Thymus (tissue), 11 donors: ENCODE measurements at regions not wholly inside any gene's neighbourhood (a gene's known extent, or its start where the extent isn't known, plus 50 kb on each side); places are given as distances from the start of the nearest gene placed in this dataset.
A peak's percentile ranks its signal among the peaks of the same experiment; 100 is the strongest.

ENCODE experiments used
- DNase-seq, 9 donors: peaks; one replicate each; pipeline ENCODE4 v3.0.0-alpha.2; 2013; ENCODE audit warnings: low spot score in 9 of 9, low read depth in 6 of 9, missing footprints in 1 of 9
- H3K27ac ChIP-seq, 2 donors: one replicate each; pipeline ENCODE4 v1.5.1; 2013; ENCODE audit warnings: control low read depth in 1 of 2, low read depth in 1 of 2, low read length in 1 of 2, mild to moderate bottlenecking in 1 of 2, moderate library complexity in 1 of 2
- H3K27me3 ChIP-seq, 2 donors: one replicate each; pipeline ENCODE4 v1.5.1; 2013; ENCODE audit warnings: low read length in 1 of 2; ENCODE audit not compliant: control insufficient read depth in 2 of 2, insufficient read depth in 1 of 2
- H3K36me3 ChIP-seq, 2 donors: one replicate each; pipeline ENCODE4 v1.5.1; 2013; ENCODE audit warnings: low read length in 1 of 2, mild to moderate bottlenecking in 1 of 2, moderate library complexity in 1 of 2; ENCODE audit not compliant: control insufficient read depth in 2 of 2, insufficient read depth in 2 of 2
- H3K4me1 ChIP-seq, 2 donors: one replicate each; pipeline ENCODE4 v1.5.1; 2013; ENCODE audit warnings: low read length in 2 of 2; ENCODE audit not compliant: control insufficient read depth in 2 of 2, insufficient read depth in 2 of 2
- H3K4me3 ChIP-seq, 2 donors: one replicate each; pipeline ENCODE4 v1.5.1; 2013; ENCODE audit warnings: low read length in 2 of 2, control low read depth in 1 of 2, mild to moderate bottlenecking in 1 of 2
- H3K9me3 ChIP-seq, 2 donors: one replicate each; pipeline ENCODE4 v1.5.1; 2013; ENCODE audit warnings: low read length in 1 of 2, mild to moderate bottlenecking in 1 of 2; ENCODE audit not compliant: control insufficient read depth in 2 of 2, insufficient read depth in 1 of 2
- WGBS: extraction: QIAGEN DNeasy Blood & Tissue Kit; methylation state at CpG from one replicate; pipeline ENCODE4 v1.1.7; 2013; 5-methylcytosine and 5-hydroxymethylcytosine counted together
- donor health status: healthy.

GRCh38 chr13:97866346-97866745, 87.1 kb upstream of the IPO5 start:
- no peak for DNase-seq
- 93% methylated on average over 4 of the region's 4 CpGs for WGBS

GRCh38 chr13:97866751-97867150, 86.7 kb upstream of the IPO5 start:
- Histone ChIP-seq H3K9me3 (no peaks in the 10 kb centered on the region), H3K4me3 (no peak overlapping the region), H3K4me1 (no peaks in the 10 kb centered on the region), H3K36me3 (no peaks in the 10 kb centered on the region), H3K27me3 (no peaks in the 10 kb centered on the region), H3K27ac (peak overlapping the region in 1 of 2 donors; percentile 7)
- no peak for DNase-seq
- 82% methylated on average over 3 of the region's 3 CpGs for WGBS

More at GRCh38 chr13:97866346-97866745, 87.1 kb upstream of the IPO5 start:
- no peaks in the 10 kb centered on the region for H3K4me1 ChIP-seq
- H3K4me3 ChIP-seq = no peak overlapping the region
- H3K36me3 ChIP-seq = no peaks in the 10 kb centered on the region
- H3K9me3 ChIP-seq = no peaks in the 10 kb centered on the region
- H3K27ac ChIP-seq = peak overlapping the region in 1 of 2 donors; percentile 7
- no peaks in the 10 kb centered on the region for H3K27me3 ChIP-seq

- DNase-seq = no peak
- Histone ChIP-seq H3K4me3 (no peak overlapping the region), H3K36me3 (no peaks in the 10 kb centered on the region), H3K27ac (no peak overlapping the region), H3K9me3 (no peaks in the 10 kb centered on the region), H3K27me3 (no peaks in the 10 kb centered on the region), H3K4me1 (no peaks in the 10 kb centered on the region)
- 95% methylated on average over 1 of the region's 1 CpG for WGBS
Measured at GRCh38 chr13:97873398-97873797, 80.1 kb upstream of the IPO5 start.

GRCh38 chr13:97875218-97875617, 78.3 kb upstream of the IPO5 start:
- H3K36me3 ChIP-seq = no peaks in the 10 kb centered on the region
- 85% methylated on average over 9 of the region's 9 CpGs for WGBS
- H3K27ac ChIP-seq = no peak overlapping the region
- H3K9me3 ChIP-seq = no peaks in the 10 kb centered on the region
- DNase-seq = no peak
- H3K27me3 ChIP-seq = no peaks in the 10 kb centered on the region
- H3K4me1 ChIP-seq = no peaks in the 10 kb centered on the region
- H3K4me3 ChIP-seq = no peak overlapping the region

- Histone ChIP-seq H3K36me3 (no peaks in the 10 kb centered on the region), H3K4me1 (no peaks in the 10 kb centered on the region), H3K9me3 (no peaks in the 10 kb centered on the region), H3K27ac (no peak overlapping the region), H3K4me3 (no peak overlapping the region), H3K27me3 (no peaks in the 10 kb centered on the region)
- 96% methylated on average over 7 of the region's 7 CpGs for WGBS
- DNase-seq = no peak
Measured at GRCh38 chr13:97875911-97876310, 77.6 kb upstream of the IPO5 start.

GRCh38 chr13:97878431-97879375, 74.8 kb upstream of the IPO5 start:
- no peaks in the 10 kb centered on the region for H3K9me3 ChIP-seq
- no peaks in the 10 kb centered on the region for H3K36me3 ChIP-seq
- no peak overlapping the region for H3K4me3 ChIP-seq
- no peaks in the 10 kb centered on the region for H3K27me3 ChIP-seq
- 94% methylated on average over 9 of the region's 9 CpGs for WGBS
- no peak for DNase-seq
- H3K27ac ChIP-seq = no peak overlapping the region
- no peaks in the 10 kb centered on the region for H3K4me1 ChIP-seq

- Histone ChIP-seq H3K27me3 (no peaks in the 10 kb centered on the region), H3K27ac (no peak overlapping the region), H3K36me3 (no peaks in the 10 kb centered on the region), H3K9me3 (no peaks in the 10 kb centered on the region), H3K4me1 (no peaks in the 10 kb centered on the region), H3K4me3 (no peak overlapping the region)
- 76% methylated on average over 8 of the region's 8 CpGs for WGBS
- DNase-seq = no peak
Measured at GRCh38 chr13:97879646-97880310, 73.7 kb upstream of the IPO5 start.

GRCh38 chr13:97880311-97880675, 73.2 kb upstream of the IPO5 start:
- WGBS = 91% methylated on average over 5 of the region's 5 CpGs
- Histone ChIP-seq H3K27ac (no peak overlapping the region), H3K36me3 (no peaks in the 10 kb centered on the region), H3K27me3 (no peaks in the 10 kb centered on the region), H3K4me3 (no peak overlapping the region), H3K4me1 (no peaks in the 10 kb centered on the region), H3K9me3 (no peaks in the 10 kb centered on the region)
- DNase-seq = no peak

- Histone ChIP-seq H3K4me3 (no peak overlapping the region), H3K27ac (no peak overlapping the region), H3K36me3 (no peaks in the 10 kb centered on the region), H3K4me1 (no peaks in the 10 kb centered on the region), H3K9me3 (no peaks in the 10 kb centered on the region), H3K27me3 (no peaks in the 10 kb centered on the region)
- WGBS = 78% methylated on average over 4 of the region's 4 CpGs
- DNase-seq = no peak
Measured at GRCh38 chr13:97881556-97881955, 71.9 kb upstream of the IPO5 start.
